Stimulated activated CD4-positive, alpha-beta T cell treated with anti-CD3 and anti-CD28 coated beads, Interleukin-15, amount 100 ng/mL, for 24 hours (primary cell): ENCODE measurements at regions not wholly inside any gene's neighbourhood (a gene's known extent, or its start where the extent isn't known, plus 50 kb on each side); places are given as distances from the start of the nearest gene placed in this dataset.

Experiments
- DNase-seq: peaks from one replicate; pipeline ENCODE4 v3.0.0-alpha.2; 2020

DNA sequence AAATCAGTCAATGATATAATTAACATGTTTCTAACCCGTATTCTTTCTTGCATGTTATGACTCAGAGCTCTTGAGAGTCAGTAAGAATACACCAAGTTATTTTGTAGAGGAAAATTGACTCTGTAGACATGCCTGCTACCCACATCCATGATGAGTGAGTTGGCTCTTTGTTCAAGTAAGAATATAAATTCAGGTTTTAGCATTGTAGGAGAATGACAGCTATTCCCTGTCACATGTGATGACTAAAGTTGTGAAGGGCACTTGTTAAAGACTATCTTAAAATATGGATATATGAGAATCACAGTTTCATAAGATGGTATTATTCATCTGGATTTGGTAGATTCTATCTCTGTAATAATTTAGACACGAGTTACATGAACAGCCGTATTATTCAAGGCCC is 209.1 kb downstream of the CCDC59 start:
- DNase-seq, result no peak

DNA sequence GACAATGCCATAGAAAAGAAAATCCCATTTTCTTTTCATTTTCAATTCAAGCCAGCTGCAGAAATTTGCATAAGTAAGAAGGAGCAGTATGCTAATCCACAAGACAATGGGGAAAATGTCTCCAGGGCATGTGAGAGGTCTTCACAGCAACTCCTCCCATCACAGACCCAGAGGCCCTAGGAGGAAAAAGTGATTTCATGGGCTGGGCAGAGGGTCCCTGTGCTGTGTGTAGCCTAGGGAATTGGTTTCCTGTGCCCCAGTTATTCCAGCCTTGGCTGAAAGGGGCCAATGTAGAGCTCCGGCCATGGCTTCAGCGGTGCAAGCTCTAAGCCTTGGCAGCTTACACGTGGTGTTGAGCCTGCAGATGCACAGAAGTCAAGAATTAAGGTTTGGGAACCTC is 211.4 kb downstream of the CCDC59 start:
- DNase-seq, result no peak

DNA sequence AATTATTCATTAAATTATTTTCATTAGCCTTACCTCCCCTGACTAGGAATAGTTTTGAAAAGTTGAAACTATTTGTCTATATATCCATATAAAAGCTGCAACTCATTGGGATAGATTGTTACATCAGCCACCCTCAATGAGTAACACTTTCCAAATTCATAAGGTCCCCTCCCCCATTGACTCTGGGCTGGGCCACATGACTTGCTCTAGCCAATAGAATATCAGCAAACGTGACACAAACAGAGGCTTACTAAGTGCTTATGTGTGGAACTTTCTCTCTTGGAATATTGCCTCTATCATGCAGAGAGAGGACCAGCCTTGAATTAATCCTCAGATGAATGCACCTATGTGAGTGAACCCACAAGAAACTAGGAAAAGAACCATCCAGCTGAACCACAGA is 213.7 kb downstream of the CCDC59 start:
- no peak for DNase-seq

DNA sequence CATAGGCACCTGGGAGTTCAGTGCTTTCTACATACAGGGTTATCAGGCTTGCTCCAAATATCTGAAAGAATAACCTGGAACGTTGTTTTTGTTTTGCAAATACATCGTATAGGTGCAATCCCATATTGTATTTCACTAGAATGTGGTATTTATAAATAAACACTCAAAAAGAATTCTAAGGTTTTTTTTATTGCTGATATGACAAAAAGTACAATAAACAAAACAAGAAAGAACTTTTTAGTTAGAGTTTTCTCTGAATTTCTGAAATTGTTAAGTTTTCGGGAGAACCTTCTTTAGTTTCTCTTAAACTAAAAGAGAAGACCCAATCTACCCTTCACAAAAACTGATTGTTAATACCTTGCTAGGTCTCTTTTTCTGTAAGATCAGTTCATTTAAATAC is 225.8 kb downstream of the CCDC59 start:
- no peak for DNase-seq

DNA sequence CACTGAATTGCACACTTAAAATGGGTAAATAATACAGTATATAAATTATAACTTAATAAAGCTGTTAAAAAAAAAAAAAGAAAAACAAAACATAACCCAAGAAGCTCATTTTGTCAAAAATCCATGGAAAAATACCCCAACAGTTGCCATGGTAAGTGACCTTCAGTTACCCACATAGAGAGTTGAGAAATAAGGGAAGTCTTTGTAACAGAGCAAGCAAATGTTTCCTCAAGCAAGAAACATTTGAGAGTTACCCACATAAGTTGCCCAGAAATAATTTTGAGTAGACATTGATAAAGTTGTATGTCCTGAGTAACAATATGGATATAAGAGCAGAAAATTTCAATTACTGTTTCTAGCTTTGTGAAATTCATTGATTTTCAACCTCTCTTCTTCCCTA is 227.4 kb downstream of the CCDC59 start:
- no peak for DNase-seq

DNA sequence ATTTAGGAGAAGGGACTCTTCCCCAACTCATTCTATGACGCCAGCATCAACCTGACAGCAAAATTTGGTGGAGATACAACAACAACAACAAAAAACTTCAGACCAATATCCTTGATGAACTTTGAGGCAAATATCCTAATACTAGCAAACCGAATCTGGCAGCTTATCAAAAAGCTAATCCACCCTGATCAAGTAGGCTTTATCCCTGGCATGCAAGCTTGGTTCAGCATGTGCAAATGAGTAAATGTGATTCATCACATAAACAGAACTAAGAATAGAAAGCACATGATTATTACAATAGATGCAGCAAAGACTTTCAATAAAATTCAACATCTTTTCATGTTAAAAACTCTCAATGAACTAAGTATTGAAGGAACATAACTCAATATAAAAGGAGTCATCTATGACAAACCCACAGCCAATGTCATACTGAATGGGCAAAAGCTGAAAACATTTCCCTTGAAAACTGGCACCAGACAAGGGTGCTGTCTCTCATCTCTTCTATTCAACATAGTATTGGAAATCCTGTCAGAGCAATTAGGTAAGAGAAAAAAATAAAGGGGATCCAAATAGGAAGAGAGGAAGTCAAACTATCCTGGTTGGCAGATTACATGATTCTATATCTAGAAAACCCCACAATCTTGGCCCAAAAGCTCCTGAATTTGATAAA is 233.3 kb downstream of the CCDC59 start:
- DNase-seq, result no peak

DNA sequence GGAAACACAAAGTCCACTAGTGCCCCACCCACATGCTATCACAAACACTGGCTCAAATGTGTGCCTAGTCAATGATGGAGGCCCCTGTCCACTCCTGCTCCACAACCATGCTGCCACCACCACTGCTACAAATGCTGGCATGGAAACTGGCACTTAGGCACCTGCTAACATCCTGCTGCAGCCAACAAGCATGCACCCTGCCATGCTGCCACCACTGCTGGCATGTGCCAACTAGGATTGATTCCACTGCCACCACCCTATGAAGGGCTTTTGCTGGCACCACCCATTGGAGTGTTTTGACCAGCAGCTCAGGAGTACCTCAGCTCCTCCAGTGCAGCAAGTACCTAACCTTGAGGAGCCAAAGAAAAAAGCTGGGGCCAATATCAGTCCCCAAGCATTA is 236.6 kb downstream of the CCDC59 start:
- DNase-seq, result no peak

DNA sequence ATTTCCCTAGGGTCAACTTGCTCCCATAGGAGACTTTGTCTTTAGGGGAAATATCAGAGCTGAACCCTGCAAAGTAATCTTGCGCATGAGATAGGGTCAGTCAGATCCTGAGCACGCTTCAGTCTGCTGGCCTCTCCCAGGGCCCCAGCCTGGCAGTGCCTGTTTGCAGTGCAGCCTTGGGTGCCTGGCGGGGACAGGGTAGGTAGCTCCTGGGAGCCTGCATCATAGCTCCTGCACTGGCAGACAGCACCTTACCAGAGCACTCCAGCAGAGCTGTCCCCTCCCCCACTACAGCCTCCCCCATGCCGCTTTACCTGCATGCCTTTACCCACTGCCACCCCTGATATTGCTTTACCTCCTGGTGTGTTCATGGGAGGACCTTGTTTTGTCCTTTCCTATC is 237.3 kb downstream of the CCDC59 start:
- DNase-seq, result no peak

DNA sequence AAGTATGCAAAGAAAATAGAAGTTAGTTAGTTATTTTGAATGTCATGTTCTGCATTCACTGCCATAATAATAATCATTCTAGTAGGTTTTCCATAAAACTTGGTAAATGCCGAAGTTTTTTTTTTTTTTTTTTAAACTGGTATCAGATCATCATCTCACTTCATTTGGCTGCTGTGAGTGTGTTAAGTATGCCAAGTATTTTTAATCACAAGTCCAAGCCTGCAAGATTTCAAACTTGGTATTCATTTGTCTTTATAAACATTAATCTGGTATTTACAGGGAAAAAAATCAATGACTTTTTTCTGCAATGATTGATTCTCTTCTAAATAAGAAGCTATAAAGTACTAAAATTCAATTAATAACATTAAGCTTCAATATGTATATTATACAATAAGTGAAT is 248.9 kb downstream of the CCDC59 start:
- no peak for DNase-seq

DNA sequence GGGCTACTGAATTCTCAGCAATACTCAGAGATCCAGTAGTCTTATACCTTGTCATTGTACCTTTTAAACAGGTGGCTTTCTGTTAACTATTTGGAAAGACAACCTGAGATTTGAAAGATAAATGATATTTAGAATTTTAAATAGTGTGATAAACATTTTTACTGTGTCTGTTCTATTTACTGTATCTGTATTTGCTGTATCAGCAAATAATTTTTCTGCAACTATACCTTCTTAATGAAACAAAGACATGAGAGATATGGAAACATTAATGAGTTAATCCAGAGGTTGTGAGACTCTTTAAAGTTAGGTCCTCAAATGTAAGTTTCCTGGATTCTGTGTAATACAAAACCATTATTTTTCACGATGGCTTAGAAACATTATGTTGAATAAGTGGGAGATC is 249.6 kb downstream of the CCDC59 start:
- no peak for DNase-seq

DNA sequence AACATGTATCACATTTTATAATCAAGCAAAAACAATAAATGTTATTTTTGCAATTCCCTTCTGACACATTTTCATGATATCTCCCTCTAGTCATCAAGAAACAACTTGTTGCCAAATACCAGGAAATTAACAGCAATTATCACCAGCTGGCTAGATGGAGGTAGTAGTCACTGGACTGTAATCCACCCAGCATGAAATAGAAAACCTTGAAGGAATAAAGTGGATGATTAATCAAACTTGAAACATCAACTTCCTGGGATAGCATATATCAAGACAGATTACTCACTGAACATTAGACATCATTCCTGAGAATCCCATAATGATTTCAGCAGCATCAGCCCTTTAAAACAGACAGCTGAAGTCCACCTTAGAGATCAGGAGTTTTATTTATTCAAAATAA is 259.0 kb downstream of the CCDC59 start:
- DNase-seq, result no peak

DNA sequence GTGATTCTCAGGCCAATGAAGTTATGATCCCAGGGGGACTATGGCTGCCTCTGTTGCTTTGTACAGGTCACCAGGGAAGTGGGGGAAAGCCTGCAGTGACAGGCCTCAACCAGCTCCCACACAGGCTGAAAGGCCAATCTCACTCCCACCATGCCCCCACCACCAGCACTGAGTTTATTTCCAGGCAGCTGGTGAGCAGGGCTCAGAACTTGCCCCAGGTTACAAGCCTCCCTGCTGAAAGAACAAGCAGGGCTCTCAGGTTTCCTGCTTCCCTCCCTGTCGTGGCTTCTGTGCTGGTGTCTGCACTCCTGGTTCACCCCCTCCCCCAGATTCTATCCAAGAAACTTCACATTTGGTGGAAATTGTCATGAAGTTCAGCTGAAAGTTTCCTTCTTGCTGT is 260.3 kb downstream of the CCDC59 start:
- DNase-seq, result no peak

DNA sequence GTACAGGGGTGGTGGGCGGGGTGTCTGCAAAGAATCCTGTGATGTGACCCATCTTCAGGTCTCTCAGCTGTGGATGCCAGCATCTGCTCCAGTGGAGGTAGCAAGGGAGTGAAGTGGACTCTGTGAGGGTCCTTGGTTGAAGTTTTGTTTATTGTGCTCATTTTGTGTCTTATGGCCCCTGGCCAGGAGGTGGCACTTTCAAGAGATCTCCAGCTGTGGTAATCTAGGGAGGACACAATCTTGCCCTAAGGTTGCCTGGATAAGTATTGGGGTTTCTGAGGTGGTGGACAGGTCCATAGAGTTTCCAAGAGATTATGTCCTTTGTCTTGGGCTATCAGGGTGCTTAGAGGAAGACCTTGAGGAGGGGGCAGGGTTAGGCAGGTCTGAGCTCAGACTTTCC is 260.7 kb downstream of the CCDC59 start:
- DNase-seq, result no peak

DNA sequence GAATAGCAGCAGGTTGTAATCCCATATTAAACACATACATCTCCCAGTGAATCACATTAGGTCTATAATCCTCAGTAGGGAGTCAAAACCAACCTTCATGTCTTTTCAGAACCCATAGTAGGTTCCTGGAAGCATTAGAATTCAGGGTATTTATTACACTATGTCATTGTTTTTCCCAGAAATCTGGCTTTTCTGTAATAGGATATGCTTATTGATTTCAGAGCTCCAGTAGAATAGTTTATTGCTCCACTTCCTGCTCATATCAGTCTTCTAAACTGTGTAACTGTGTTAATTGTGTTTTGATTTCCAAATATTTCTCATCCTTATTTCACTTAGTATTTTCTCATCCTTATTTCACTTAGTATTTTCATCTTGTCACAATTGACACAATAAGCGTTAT is 268.0 kb downstream of the CCDC59 start:
- no peak for DNase-seq

DNA sequence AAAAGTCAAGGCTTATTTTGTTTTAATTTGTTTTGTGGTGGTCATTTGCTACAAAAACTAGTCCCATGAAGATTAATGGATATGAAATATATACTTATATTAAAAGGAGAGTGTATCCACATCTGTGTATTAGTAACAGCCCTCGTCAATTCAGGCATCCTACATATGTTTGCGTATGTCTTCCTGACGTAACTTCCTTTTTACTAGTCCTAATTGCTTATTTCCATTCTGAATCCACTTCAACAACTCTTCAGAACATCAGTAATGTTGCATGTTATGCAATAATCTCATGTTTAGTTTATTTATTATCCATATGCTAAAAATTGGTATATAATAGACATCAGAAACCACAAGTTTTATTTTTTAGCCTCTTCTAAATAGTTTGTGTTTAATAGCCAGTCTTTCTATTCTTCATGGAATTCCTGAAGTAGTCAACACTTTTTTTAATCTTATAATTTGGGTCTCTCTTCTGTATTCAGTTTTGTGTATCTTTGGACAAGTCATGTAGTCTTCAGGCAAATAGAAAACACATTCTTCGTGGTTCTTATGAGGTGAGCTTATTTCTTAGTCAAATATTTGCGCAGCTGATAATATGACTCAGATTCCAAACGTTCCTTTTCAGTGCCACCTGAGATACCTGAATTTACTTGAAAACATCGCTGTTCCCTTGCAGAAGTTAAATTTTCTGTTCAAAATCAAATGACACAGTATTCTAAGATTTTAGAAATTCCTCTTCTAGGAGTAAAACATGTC is 268.6 kb downstream of the CCDC59 start:
- no peak for DNase-seq

DNA sequence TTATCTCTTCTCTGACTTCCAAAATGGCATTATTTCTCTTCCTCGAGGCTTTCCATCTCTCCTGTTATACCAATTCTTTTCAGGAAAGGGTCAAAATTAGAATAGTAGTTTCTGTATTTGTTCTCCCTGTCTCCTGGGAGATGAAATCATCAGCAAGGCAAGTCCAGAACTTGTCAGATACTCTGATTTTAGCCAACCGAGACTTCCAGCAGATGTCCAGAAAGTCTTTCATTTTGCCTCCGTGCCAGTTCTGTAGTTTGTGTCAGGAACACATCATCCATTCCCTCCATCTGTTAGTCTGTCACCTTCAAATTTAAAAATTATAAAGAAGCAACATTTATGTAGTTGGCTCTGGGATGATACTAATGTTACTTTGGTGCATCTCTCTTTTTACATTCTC is 275.7 kb downstream of the CCDC59 start:
- no peak for DNase-seq

DNA sequence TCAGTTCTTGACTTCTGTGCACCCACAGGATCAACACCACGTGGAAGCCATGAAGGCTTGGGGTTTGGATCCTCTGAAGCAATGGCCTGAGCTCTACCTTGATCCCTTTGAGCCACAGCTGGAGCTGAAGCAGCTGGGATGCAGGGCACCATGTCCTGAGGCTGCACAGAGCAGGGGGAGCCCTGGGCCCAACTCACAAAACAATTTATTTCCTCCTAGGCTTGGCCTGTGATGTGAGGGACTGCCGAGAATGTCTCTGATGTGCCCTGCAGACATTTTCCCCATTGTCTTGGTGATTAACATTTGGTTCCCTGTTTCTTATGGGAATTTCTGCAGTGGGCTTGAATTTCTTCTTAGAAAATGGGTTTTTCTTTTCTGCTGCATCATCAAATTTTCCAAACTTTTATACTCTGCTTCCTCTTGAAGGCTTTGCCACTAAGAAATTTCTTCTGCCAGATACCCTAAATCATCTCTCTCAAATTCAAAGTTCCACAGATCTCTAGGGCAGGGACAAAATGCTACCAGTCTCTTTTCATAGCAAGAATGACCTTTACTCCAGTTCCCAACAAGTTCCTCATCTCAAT is 288.2 kb downstream of the CCDC59 start:
- DNase-seq, result no peak

DNA sequence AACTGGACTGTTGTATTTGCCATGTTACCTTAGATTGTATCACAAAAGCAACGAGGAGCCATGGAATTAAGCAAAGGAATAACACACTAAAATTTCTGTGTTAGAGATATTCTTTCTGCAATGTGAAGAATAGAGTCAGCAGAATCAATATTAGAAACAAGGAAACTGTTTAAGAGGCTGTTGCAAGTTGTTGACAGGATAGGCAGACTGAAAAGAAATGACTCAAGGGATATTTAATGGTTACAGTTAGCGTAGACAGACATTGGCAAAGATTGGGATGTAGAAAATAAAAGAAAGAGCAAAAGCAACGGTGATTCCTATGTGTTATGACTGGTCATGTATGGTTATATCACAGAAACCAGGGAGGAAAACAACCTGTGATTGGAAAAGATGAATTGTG is 299.0 kb upstream of the PPFIA2 start:
- DNase-seq, result no peak

DNA sequence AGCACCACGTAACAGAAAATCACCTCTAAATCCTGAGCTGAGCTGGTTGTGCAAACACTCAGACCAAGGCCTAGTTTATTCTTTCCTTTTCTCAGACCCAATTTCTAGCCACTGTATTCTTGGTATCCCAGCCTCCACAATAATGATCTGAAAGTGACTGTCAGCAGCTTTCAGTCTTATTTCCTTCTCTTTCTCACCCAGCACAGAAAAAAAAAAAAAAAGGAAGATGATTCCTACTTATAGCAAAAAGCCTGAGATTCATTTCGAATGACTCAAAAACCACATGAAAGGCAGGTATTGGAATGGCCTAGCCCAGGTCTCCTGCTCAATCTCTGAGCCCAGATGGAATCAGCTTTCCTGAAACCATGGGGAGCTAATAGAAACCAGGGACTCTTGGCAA is 298.6 kb upstream of the PPFIA2 start:
- DNase-seq, result no peak

DNA sequence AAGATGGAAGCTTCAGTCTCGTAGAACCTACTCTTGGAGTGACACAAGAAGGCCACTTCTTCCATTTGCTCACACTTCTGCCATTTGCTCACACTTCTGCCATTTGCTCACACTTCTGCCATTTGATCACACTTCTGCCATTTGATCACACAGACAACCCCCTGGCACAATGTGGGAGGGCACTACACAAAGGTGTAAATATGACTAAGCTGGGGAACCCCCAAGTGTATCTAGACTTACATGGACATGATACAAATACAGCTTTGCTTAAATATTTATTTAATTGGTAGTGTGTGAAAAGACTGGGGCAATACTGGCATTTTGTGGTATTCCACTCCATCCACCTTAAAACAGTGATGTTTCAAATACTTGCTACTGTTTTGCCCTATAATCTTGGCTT is 296.2 kb upstream of the PPFIA2 start:
- peak; percentile 1 for DNase-seq

DNA sequence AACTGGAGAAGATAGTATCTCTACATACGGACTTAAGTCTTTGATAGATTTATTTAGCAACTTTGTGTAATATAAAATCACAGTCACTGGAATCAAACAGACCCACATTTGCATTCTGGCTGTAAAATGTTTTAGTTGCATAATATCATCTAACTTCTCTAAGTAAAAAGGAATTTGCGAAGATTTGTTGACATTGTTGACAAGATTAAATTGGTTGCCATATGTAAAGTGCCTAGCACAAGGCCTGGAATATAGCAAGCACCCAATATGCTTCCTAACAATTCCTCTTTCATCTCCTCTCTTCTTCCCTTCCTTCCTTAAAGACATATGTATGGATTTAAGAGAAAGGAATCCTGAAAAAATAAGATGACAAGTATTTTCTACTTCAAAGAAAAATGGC is 295.4 kb upstream of the PPFIA2 start:
- no peak for DNase-seq

DNA sequence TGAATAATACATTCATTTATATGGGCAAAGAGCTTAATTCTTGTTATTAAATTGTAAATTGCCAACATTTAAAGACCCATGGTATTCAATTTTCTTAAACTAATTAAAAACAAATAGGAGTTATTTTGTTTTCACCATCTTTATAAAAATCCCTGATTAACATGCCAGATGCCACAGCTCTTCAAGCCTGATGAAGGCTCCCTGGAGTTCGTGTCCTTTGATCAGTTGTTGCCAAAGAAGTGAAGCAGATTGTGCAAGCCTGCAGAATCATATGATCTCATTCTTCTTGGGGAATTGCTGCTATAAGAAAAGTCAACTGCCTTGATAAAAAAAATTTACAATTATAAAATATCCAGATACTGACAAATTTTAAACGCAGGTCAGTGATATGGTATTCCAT is 288.3 kb upstream of the PPFIA2 start:
- DNase-seq, result no peak

DNA sequence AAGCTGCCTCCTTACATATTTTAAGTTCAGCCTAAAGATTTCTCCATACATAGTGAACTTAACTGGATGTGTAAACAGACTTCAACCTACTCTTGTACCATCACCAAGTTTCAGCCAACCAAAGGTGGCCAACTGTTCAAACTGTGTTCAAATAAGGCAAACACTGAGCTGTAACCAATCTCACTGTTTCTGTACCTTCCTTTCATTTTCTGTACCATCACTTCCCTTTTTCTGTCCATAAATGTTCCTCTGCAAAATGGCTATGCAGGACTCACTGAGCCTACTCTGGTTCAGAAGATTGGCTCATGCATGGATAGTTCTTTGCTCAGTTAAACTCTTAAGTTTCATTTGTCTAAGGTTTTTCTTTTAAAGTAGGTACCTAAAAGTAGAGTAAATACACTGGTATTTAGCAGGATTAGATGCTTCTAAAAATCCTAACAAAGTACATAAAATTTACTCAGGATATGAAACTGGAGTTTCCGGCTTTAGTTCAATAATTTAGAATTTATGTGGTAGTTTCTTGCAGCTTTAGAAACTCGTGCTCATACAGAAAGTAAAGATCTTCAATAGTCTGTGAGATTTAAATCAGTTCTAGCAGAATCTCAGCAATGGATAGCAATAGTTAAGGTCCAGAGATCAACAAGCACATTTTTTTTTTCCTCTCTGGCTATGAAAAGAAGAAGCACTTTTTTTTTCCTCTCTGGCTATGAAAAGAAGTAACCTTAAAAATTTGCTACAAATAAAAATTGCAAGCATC is 282.0 kb upstream of the PPFIA2 start:
- no peak for DNase-seq

DNA sequence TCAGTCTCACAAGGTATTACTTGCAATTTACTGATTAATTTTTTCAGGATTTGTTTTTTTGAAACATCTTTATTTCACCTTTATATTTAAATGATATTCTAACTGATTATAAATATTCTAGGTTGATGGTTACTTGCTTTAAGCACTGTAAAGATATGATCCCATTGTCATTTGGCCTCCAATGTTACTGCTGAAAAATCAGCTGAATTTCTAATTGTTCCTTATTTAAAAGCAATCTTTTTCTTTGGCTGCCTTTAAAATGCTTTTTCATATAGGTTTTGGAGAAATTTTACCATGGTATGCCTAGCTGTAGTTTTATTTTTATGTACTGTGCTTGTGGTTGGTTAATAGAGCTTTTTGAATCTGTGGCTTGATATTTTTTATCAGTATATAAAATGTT is 275.6 kb upstream of the PPFIA2 start:
- DNase-seq, result no peak
